Astrocyte of the cerebellum (primary cell): ENCODE measurements at regions not wholly inside any gene's neighbourhood (a gene's known extent, or its start where the extent isn't known, plus 50 kb on each side); places are given as distances from the start of the nearest gene placed in this dataset.

Experiments
- DNase-seq: peaks from one replicate; pipeline ENCODE4 v3.0.0-alpha.2; 2011; ENCODE audit warnings: low read depth
- H3K4me3 ChIP-seq: 2 replicates; pipeline ENCODE4 v1.5.1; 2011; ENCODE audit warnings: mild to moderate bottlenecking, low read depth, low read length, moderate library complexity
- CTCF ChIP-seq: IDR thresholded peaks from 2 replicates; pipeline ENCODE4 v1.5.1; 2012; ENCODE audit warnings: low read length, low read depth, moderate library complexity, mild to moderate bottlenecking; ENCODE audit errors: missing control alignments
- in situ Hi-C: cut with HindIII; loops from 2 replicates; pipeline ENCODE4 v1.10.0; 2017; ENCODE audit warnings: low sequenced_read_pairs

- H3K4me3 ChIP-seq = no peak overlapping the region
- TF ChIP-seq CTCF = no peak
- in situ Hi-C loops = no loop called here
- no peak for DNase-seq
Measured at GRCh38 chr2:147224070-147224469, 620.8 kb upstream of the ACVR2A start.

GRCh38 chr2:147223553-147224060 lies 621.2 kb upstream of the ACVR2A start:
- in situ Hi-C loops = no loop called here
- no peak overlapping the region for H3K4me3 ChIP-seq
- no peak for TF ChIP-seq CTCF
- DNase-seq = no peak

- in situ Hi-C loops = no loop called here
- no peak overlapping the region for H3K4me3 ChIP-seq
- no peak for TF ChIP-seq CTCF
- DNase-seq = no peak
Measured at GRCh38 chr2:147223119-147223518, 621.7 kb upstream of the ACVR2A start.

GRCh38 chr2:147222506-147222905 lies 622.3 kb upstream of the ACVR2A start:
- TF ChIP-seq CTCF = no peak
- H3K4me3 ChIP-seq = no peak overlapping the region
- no peak for DNase-seq
- in situ Hi-C loops = no loop called here

- H3K4me3 ChIP-seq = no peak overlapping the region
- DNase-seq = no peak
- no peak for TF ChIP-seq CTCF
- in situ Hi-C loops = no loop called here
Measured at GRCh38 chr2:147214914-147215313, 629.9 kb upstream of the ACVR2A start.

- in situ Hi-C loops = no loop called here
- H3K4me3 ChIP-seq = no peak overlapping the region
- no peak for TF ChIP-seq CTCF
- no peak for DNase-seq
Measured at GRCh38 chr2:147211484-147211883, 633.3 kb upstream of the ACVR2A start.

GRCh38 chr2:147204102-147204501 lies 640.7 kb upstream of the ACVR2A start:
- no peak for TF ChIP-seq CTCF
- DNase-seq = peak; percentile 96
- no peak overlapping the region for H3K4me3 ChIP-seq
- in situ Hi-C loops = no loop called here
